ENCODE measurements at regions not wholly inside any gene's neighbourhood (a gene's known extent, or its start where the extent isn't known, plus 50 kb on each side); places are given as distances from the start of the nearest gene placed in this dataset.

- no peak for DNase-seq (ENCODE audit: low spot score)
- no peak for TF ChIP-seq CTCF (IDR thresholded peaks at IDR 0.05; ENCODE audit: poor library complexity)
- no peak for TF ChIP-seq EZH2 (IDR thresholded peaks at IDR 0.05; ENCODE audit: borderline replicate concordance)
- TF ChIP-seq EZH2phosphoT487 (IDR thresholded peaks at IDR 0.05; ENCODE audit: low read depth, severe bottlenecking, unreplicated experiment), result no peak
- no peak overlapping the region for H3K27ac ChIP-seq
Measured at GRCh38 chr1:191888996-191889622, 269.2 kb upstream of the RGS18 start.

GRCh38 chr1:191889623-191890003 lies 268.6 kb upstream of the RGS18 start:
- no peak for DNase-seq (ENCODE audit: low spot score)

More at GRCh38 chr1:191888996-191889622, 269.2 kb upstream of the RGS18 start:
- H3K79me2 ChIP-seq, result no peaks in the 10 kb centered on the region
- 42% methylated on average over 4 of the region's 4 CpGs for WGBS (ENCODE audit: low lambda C conversion rate, missing lambda C conversion rate)
- H3K9me3 ChIP-seq (ENCODE audit: low read depth), result no peaks in the 10 kb centered on the region
- peak overlapping the region; percentile 40 for H2AFZ ChIP-seq
- H3K4me2 ChIP-seq, result peak overlapping the region; percentile 44
- no peaks in the 10 kb centered on the region for H4K20me1 ChIP-seq (ENCODE audit: insufficient read depth, poor library complexity, severe bottlenecking)
- H3K36me3 ChIP-seq (replicated peaks; ENCODE audit: insufficient read depth, low read depth), result no peaks in the 10 kb centered on the region
- H3K9me2 ChIP-seq (replicated peaks; ENCODE audit: insufficient read depth), result no peaks in the 10 kb centered on the region
- no peaks in the 10 kb centered on the region for H3K27me3 ChIP-seq
- H3K4me3 ChIP-seq, result no peak overlapping the region
- H3K4me1 ChIP-seq (ENCODE audit: insufficient read depth), result peaks cover 3% of the 10 kb centered on the region

GRCh38 chr1:191890433-191891088 lies 267.7 kb upstream of the RGS18 start:
- TF ChIP-seq EZH2 (IDR thresholded peaks at IDR 0.05; ENCODE audit: borderline replicate concordance) (no peak), EZH2phosphoT487 (IDR thresholded peaks at IDR 0.05; ENCODE audit: low read depth, severe bottlenecking, unreplicated experiment) (no peak), CTCF (IDR thresholded peaks at IDR 0.05; ENCODE audit: poor library complexity) (no peak)
- Histone ChIP-seq H2AFZ (no peak overlapping the region), H3K4me2 (no peak overlapping the region), H3K4me1 (ENCODE audit: insufficient read depth) (peaks cover 3% of the 10 kb centered on the region), H3K27ac (no peak overlapping the region), H3K27me3 (no peaks in the 10 kb centered on the region), H4K20me1 (ENCODE audit: insufficient read depth, poor library complexity, severe bottlenecking) (no peaks in the 10 kb centered on the region), H3K9me3 (ENCODE audit: low read depth) (no peaks in the 10 kb centered on the region), H3K79me2 (no peaks in the 10 kb centered on the region), H3K4me3 (no peak overlapping the region), H3K9me2 (replicated peaks; ENCODE audit: insufficient read depth) (no peaks in the 10 kb centered on the region), H3K36me3 (replicated peaks; ENCODE audit: insufficient read depth, low read depth) (no peaks in the 10 kb centered on the region)
- DNase-seq (ENCODE audit: low spot score), result no peak
- WGBS (ENCODE audit: low lambda C conversion rate, missing lambda C conversion rate), result 98% methylated on average over 3 of the region's 3 CpGs

More at GRCh38 chr1:191889623-191890003, 268.6 kb upstream of the RGS18 start:
- no peak overlapping the region for H3K4me3 ChIP-seq
- TF ChIP-seq EZH2 (IDR thresholded peaks at IDR 0.05; ENCODE audit: borderline replicate concordance) (no peak), EZH2phosphoT487 (IDR thresholded peaks at IDR 0.05; ENCODE audit: low read depth, severe bottlenecking, unreplicated experiment) (no peak), CTCF (IDR thresholded peaks at IDR 0.05; ENCODE audit: poor library complexity) (no peak)
- no peak overlapping the region for H2AFZ ChIP-seq
- H3K27me3 ChIP-seq, result no peaks in the 10 kb centered on the region
- no peaks in the 10 kb centered on the region for H4K20me1 ChIP-seq (ENCODE audit: insufficient read depth, poor library complexity, severe bottlenecking)
- peaks cover 3% of the 10 kb centered on the region for H3K4me1 ChIP-seq (ENCODE audit: insufficient read depth)
- H3K79me2 ChIP-seq, result no peaks in the 10 kb centered on the region
- no peak overlapping the region for H3K27ac ChIP-seq
- no peaks in the 10 kb centered on the region for H3K9me2 ChIP-seq (replicated peaks; ENCODE audit: insufficient read depth)
- no peaks in the 10 kb centered on the region for H3K36me3 ChIP-seq (replicated peaks; ENCODE audit: insufficient read depth, low read depth)
- H3K4me2 ChIP-seq, result no peak overlapping the region
- WGBS (ENCODE audit: low lambda C conversion rate, missing lambda C conversion rate), result 81% methylated on average over 3 of the region's 3 CpGs
- H3K9me3 ChIP-seq (ENCODE audit: low read depth), result no peaks in the 10 kb centered on the region
